ENCODE measurements at regions not wholly inside any gene's neighbourhood (a gene's known extent, or its start where the extent isn't known, plus 50 kb on each side); places are given as distances from the start of the nearest gene placed in this dataset.

GRCh38 chr5:120257358-120257971, 206.6 kb upstream of the PRR16 start:
- no peak for DNase-seq
- Histone ChIP-seq H3K4me3 (no peak overlapping the region), H3K36me3 (ENCODE audit: low read depth, missing control alignments) (no peaks in the 10 kb centered on the region), H3K27ac (peak overlapping the region in 1 of 2 donors; percentile 21), H3K27me3 (no peaks in the 10 kb centered on the region), H3K4me1 (peaks cover 5% of the 10 kb centered on the region), H3K9me3 (no peaks in the 10 kb centered on the region)
- intact Hi-C loops (cut with DNase I; ENCODE audit: low total_unique reads) = no loop called here
- no peak for TF ChIP-seq POLR2A (IDR thresholded peaks at IDR 0.05)
- no peak for TF ChIP-seq CTCF (IDR thresholded peaks at IDR 0.05)
- WGBS, 2 donors = 53% methylated on average over 3 of the region's 3 CpGs

- H3K36me3 ChIP-seq (ENCODE audit: low read depth, missing control alignments) = no peaks in the 10 kb centered on the region
- no peak for TF ChIP-seq CTCF (IDR thresholded peaks at IDR 0.05)
- no peak for TF ChIP-seq POLR2A (IDR thresholded peaks at IDR 0.05)
- H3K4me1 ChIP-seq = peaks cover 5% of the 10 kb centered on the region
- no peaks in the 10 kb centered on the region for H3K27me3 ChIP-seq
- 31 to 32% methylated on average over 4 of the region's 4 CpGs for WGBS, 2 donors
- H3K4me3 ChIP-seq = no peak overlapping the region
- H3K27ac ChIP-seq = peak overlapping the region in 1 of 2 donors; percentile 21
- intact Hi-C loops (cut with DNase I; ENCODE audit: low total_unique reads) = no loop called here
- DNase-seq = no peak
- no peaks in the 10 kb centered on the region for H3K9me3 ChIP-seq
These were observed 206.0 kb upstream of the PRR16 start for GRCh38 chr5:120258123-120258522.

GRCh38 chr5:120260651-120261050, 203.4 kb upstream of the PRR16 start:
- no peaks in the 10 kb centered on the region for H3K36me3 ChIP-seq (ENCODE audit: low read depth, missing control alignments)
- DNase-seq = no peak
- H3K27ac ChIP-seq = no peak overlapping the region
- H3K4me1 ChIP-seq = peaks cover 5% of the 10 kb centered on the region
- H3K4me3 ChIP-seq = no peak overlapping the region
- H3K27me3 ChIP-seq = no peaks in the 10 kb centered on the region
- intact Hi-C loops (cut with DNase I; ENCODE audit: low total_unique reads) = no loop called here
- WGBS, 2 donors = 75 to 83% methylated on average over 1 of the region's 1 CpG
- TF ChIP-seq POLR2A (IDR thresholded peaks at IDR 0.05) = no peak
- TF ChIP-seq CTCF (IDR thresholded peaks at IDR 0.05) = no peak
- no peaks in the 10 kb centered on the region for H3K9me3 ChIP-seq

- Histone ChIP-seq H3K4me3 (no peak overlapping the region), H3K27me3 (no peaks in the 10 kb centered on the region), H3K36me3 (ENCODE audit: low read depth, missing control alignments) (no peaks in the 10 kb centered on the region), H3K9me3 (no peaks in the 10 kb centered on the region), H3K4me1 (no peaks in the 10 kb centered on the region), H3K27ac (no peak overlapping the region)
- no peak for DNase-seq
- 93% methylated on average over 2 of the region's 2 CpGs for WGBS, 2 donors
- intact Hi-C loops (cut with DNase I; ENCODE audit: low total_unique reads) = no loop called here
- TF ChIP-seq CTCF (IDR thresholded peaks at IDR 0.05) = no peak
- no peak for TF ChIP-seq POLR2A (IDR thresholded peaks at IDR 0.05)
These were observed 193.6 kb upstream of the PRR16 start for GRCh38 chr5:120270498-120270897.

- TF ChIP-seq POLR2A (IDR thresholded peaks at IDR 0.05) = no peak
- TF ChIP-seq CTCF (IDR thresholded peaks at IDR 0.05) = no peak
- Histone ChIP-seq H3K4me3 (no peak overlapping the region), H3K4me1 (no peaks in the 10 kb centered on the region), H3K9me3 (no peaks in the 10 kb centered on the region), H3K27me3 (no peaks in the 10 kb centered on the region), H3K27ac (no peak overlapping the region), H3K36me3 (ENCODE audit: low read depth, missing control alignments) (no peaks in the 10 kb centered on the region)
- 85 to 88% methylated on average over 3 of the region's 3 CpGs for WGBS, 2 donors
- DNase-seq = no peak
- intact Hi-C loops (cut with DNase I; ENCODE audit: low total_unique reads) = no loop called here
These were observed 170.3 kb upstream of the PRR16 start for GRCh38 chr5:120293796-120294195.
